ENCODE measurements at regions not wholly inside any gene's neighbourhood (a gene's known extent, or its start where the extent isn't known, plus 50 kb on each side); places are given as distances from the start of the nearest gene placed in this dataset.
"Not testable (repeated sequence)": the region's sequence is repeated elsewhere in the genome, so short reads cannot be mapped to it uniquely, and the experiment has no call there.

GRCh38 chr1:82057011-82057410, 256.3 kb downstream of the ADGRL2 start:
- no peak for DNase-seq (ENCODE audit: low read depth, low spot score)

GRCh38 chr1:82055375-82055774, 254.6 kb downstream of the ADGRL2 start:
- H3K27ac ChIP-seq; DNase-seq (ENCODE audit: low read depth, low spot score): not testable (repeated sequence)

More at GRCh38 chr1:82057011-82057410, 256.3 kb downstream of the ADGRL2 start:
- no peak overlapping the region for H3K27ac ChIP-seq

GRCh38 chr1:82052563-82052962, 251.8 kb downstream of the ADGRL2 start:
- DNase-seq (ENCODE audit: low read depth, low spot score): no peak
- H3K27ac ChIP-seq: no peak overlapping the region

GRCh38 chr1:82048596-82048995, 247.9 kb downstream of the ADGRL2 start:
- no peak overlapping the region for H3K27ac ChIP-seq
- DNase-seq (ENCODE audit: low read depth, low spot score): no peak

GRCh38 chr1:82045221-82045620, 244.5 kb downstream of the ADGRL2 start:
- no peak for DNase-seq (ENCODE audit: low read depth, low spot score)
- no peak overlapping the region for H3K27ac ChIP-seq

- DNase-seq (ENCODE audit: low read depth, low spot score): no peak
- H3K27ac ChIP-seq: no peak overlapping the region
Observed at GRCh38 chr1:82044536-82044935, 243.8 kb downstream of the ADGRL2 start.

GRCh38 chr1:82044111-82044510, 243.4 kb downstream of the ADGRL2 start:
- H3K27ac ChIP-seq: no peak overlapping the region
- DNase-seq (ENCODE audit: low read depth, low spot score): no peak

GRCh38 chr1:82042306-82043060, 241.7 kb downstream of the ADGRL2 start:
- H3K27ac ChIP-seq: no peak overlapping the region
- DNase-seq (ENCODE audit: low read depth, low spot score): no peak
